AG04450 (cell line): ENCODE measurements at regions not wholly inside any gene's neighbourhood (a gene's known extent, or its start where the extent isn't known, plus 50 kb on each side); places are given as distances from the start of the nearest gene placed in this dataset.

Experiments
- CTCF ChIA-PET: fragments of 300-600, 350-600 bp; formaldehyde crosslinking; extraction: SDS; loops from one replicate; lab custom pipeline; 2022; ENCODE audit warnings: antibody characterized with exemption, inconsistent platforms; lab: Charles Lee
- POLR2A ChIA-PET: fragments of 350-600 bp; formaldehyde crosslinking; extraction: SDS; loops from one replicate; lab custom pipeline; 2021; ENCODE audit warnings: antibody characterized with exemption, inconsistent platforms; lab: Yijun Ruan, JAX
- DNase-seq: peaks from one replicate; pipeline ENCODE4 v3.0.0-alpha.2; 2011; ENCODE audit warnings: low read depth, low spot score
- H3K27ac ChIP-seq: one replicate; pipeline ENCODE4 v1.5.1; 2012; ENCODE audit warnings: low read depth, low read length, control low read depth
- H3K27me3 ChIP-seq: one replicate; pipeline ENCODE4 v1.6.0; 2012; ENCODE audit warnings: low read length; ENCODE audit not compliant: control insufficient read depth, insufficient read depth
- H3K4me3 ChIP-seq: 2 replicates; pipeline ENCODE4 v1.5.1; 2011; ENCODE audit warnings: mild to moderate bottlenecking, low read depth, low read length, control low read depth
- H3K9me3 ChIP-seq: 2 replicates; pipeline ENCODE4 v1.5.1; 2012; ENCODE audit warnings: low read length; ENCODE audit not compliant: control insufficient read depth, insufficient read depth
- CTCF ChIP-seq: IDR thresholded peaks from 2 replicates; pipeline ENCODE4 v1.5.1; 2011; ENCODE audit warnings: low read depth, low read length, control low read depth, inconsistent platforms

DNA sequence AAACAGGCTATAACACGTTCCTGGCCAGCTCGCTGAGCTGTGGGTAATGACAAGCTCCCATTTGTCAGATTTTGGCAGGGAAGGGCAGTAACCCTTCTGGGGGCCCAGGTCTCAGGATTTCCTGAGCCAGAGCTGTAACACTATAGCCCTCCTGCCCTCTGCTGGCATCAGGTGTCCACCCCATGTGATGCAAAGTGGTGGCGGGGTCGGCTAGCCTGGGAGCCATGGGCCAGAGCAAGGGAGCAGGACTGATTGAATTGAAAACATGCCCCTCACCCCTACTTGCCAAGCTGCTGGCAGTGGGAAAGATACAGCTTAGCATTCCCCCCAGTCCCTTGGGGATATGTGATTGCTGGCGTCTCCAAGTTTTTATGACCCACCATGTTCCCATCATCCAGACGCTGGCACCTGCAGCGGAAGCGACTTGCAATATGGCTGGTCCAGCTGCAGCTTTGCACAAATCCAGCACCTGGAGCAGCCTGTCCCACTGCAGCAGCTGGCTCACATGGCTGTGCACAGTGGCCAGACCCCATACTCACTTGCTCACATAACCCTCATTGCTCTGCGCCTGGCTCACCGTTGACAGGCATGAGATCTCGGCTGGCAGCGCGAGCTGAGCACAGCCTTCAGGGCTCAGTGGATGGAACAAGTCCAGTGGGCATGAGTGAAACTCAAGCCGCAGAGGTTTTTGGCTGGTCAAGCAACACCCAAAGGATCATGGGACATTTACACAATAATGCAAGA is 1147.8 kb downstream of the JRKL start:
- Histone ChIP-seq H3K27me3 (no peaks in the 10 kb centered on the region), H3K4me3 (no peak overlapping the region), H3K9me3 (peaks cover 15% of the 10 kb centered on the region), H3K27ac (no peak overlapping the region)
- ChIA-PET CTCF (no interaction called here), POLR2A (no interaction called here)
- DNase-seq, result no peak
- no peak for TF ChIP-seq CTCF

DNA sequence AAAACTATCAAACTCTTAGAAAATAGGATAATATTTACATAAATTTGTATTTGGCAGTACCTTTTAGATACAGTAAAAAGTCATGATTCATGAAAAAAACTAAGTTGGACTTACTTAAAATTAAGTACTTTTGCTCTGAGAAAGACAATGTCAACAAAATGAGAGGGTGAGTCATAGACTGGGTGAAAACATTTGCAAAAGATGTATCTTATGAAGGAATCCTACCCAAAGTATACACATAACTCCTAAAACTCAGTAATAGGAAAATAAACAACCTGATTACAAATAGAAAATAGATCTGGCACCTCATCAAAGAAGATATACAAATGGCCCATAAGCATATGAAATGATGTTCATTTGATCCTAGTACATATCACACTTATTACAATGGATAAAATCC is 1154.6 kb downstream of the JRKL start:
- Histone ChIP-seq H3K27ac (no peak overlapping the region), H3K27me3 (no peaks in the 10 kb centered on the region), H3K4me3 (no peak overlapping the region), H3K9me3 (peaks cover 3% of the 10 kb centered on the region)
- ChIA-PET CTCF (no interaction called here), POLR2A (no interaction called here)
- TF ChIP-seq CTCF, result no peak
- DNase-seq, result no peak

DNA sequence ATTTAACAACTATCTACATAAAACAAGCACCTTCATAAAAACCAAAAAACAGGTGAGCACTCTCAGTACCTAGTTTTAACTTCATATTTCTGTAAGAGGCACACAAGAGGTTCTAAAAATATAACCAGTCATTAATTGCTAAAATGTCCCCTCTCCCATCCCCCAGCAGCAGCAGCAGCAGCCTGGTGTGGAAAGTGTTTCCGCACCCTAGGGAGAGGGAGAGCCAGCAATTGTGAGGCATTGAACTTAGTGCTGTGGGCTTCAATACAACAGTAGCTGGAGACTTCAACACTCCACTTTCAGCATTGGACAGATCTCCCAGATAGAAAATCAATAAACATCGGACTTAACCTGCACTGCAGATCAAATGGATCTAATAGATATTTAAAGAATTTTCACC is 1158.5 kb downstream of the JRKL start:
- peaks cover 3% of the 10 kb centered on the region for H3K9me3 ChIP-seq
- DNase-seq, result no peak
- ChIA-PET POLR2A (no interaction called here), CTCF (no interaction called here)
- no peak for TF ChIP-seq CTCF
- H3K27ac ChIP-seq, result no peak overlapping the region
- H3K4me3 ChIP-seq, result no peak overlapping the region
- no peaks in the 10 kb centered on the region for H3K27me3 ChIP-seq

- Histone ChIP-seq H3K27me3 (no peaks in the 10 kb centered on the region), H3K4me3 (no peak overlapping the region), H3K9me3 (peaks cover 3% of the 10 kb centered on the region), H3K27ac (no peak overlapping the region)
- no peak for TF ChIP-seq CTCF
- CTCF ChIA-PET, result no interaction called here
- POLR2A ChIA-PET, result no interaction called here
- no peak for DNase-seq
Measured at GRCh38 chr11:97557399-97557798, 1167.6 kb downstream of the JRKL start.

- no peak for DNase-seq
- peaks cover 20% of the 10 kb centered on the region for H3K9me3 ChIP-seq
- ChIA-PET CTCF (no interaction called here), POLR2A (no interaction called here)
- no peak for TF ChIP-seq CTCF
- no peak overlapping the region for H3K4me3 ChIP-seq
- H3K27ac ChIP-seq, result no peak overlapping the region
- H3K27me3 ChIP-seq, result no peaks in the 10 kb centered on the region
Measured at GRCh38 chr11:97567801-97568200, 1178.0 kb downstream of the JRKL start.
